H1 (cell line): ENCODE measurements at regions not wholly inside any gene's neighbourhood (a gene's known extent, or its start where the extent isn't known, plus 50 kb on each side); places are given as distances from the start of the nearest gene placed in this dataset.

Experiments
- CTCF ChIA-PET: fragments of 300-600 bp; sonication (Branson Sonifier 250); formaldehyde crosslinking; loops from one replicate; lab custom pipeline; 2021; ENCODE audit not compliant: partially characterized antibody; lab: Charles Lee
- POLR2A ChIA-PET: fragments of 300-600 bp; sonication (Branson Sonifier 250); formaldehyde crosslinking; loops from one replicate; lab custom pipeline; 2021; ENCODE audit warnings: inconsistent platforms; ENCODE audit not compliant: partially characterized antibody; lab: Charles Lee
- DNase-seq, 2 experiments: peaks; one replicate each; pipeline versions ENCODE4 v3.0.0 to v3.0.0-alpha.2; 2010 to 2022; ENCODE audit warnings: low spot score in 2 of 2, low read depth in 1 of 2, mixed read lengths in 1 of 2
- FAIRE-seq: peaks from 2 replicates; lab custom pipeline; 2011; peaks lifted over from hg19 to GRCh38; lab: Jason Lieb, UNC
- H2AFZ ChIP-seq: 2 replicates; pipeline ENCODE4 v1.8.1; 2012; ENCODE audit warnings: low read length, inconsistent platforms
- H2AK5ac ChIP-seq: 2 replicates; pipeline ENCODE4 v1.6.1; 2013; ENCODE audit warnings: low read depth, low read length
- H2BK120ac ChIP-seq: replicated peaks from 2 replicates; pipeline ENCODE3; 2013; ENCODE audit warnings: low read depth, low read length, inconsistent platforms
- H2BK12ac ChIP-seq: 2 replicates; pipeline ENCODE4 v1.6.1; 2013; ENCODE audit warnings: low read depth, low read length
- H2BK15ac ChIP-seq: 2 replicates; pipeline ENCODE4 v1.6.1; 2013; ENCODE audit warnings: low read length
- H2BK20ac ChIP-seq: 2 replicates; pipeline ENCODE4 v1.6.1; 2013; ENCODE audit warnings: low read length
- H2BK5ac ChIP-seq: 2 replicates; pipeline ENCODE4 v1.6.1; 2013; ENCODE audit warnings: low read depth, low read length
- H3K14ac ChIP-seq: 2 replicates; pipeline ENCODE4 v1.6.1; 2013; ENCODE audit warnings: inconsistent platforms; ENCODE audit not compliant: insufficient read length
- H3K18ac ChIP-seq: 2 replicates; pipeline ENCODE4 v1.6.1; 2013; ENCODE audit warnings: low read length; ENCODE audit errors: extremely low read depth
- H3K23ac ChIP-seq: 2 replicates; pipeline ENCODE4 v1.6.1; 2013; ENCODE audit warnings: inconsistent platforms; ENCODE audit not compliant: insufficient read length
- H3K23me2 ChIP-seq: 2 replicates; pipeline ENCODE4 v1.6.1; 2013; ENCODE audit warnings: low read depth, low read length
- H3K27ac ChIP-seq: 2 replicates; pipeline ENCODE4 v1.6.1; 2011; ENCODE audit warnings: low read depth, low read length, inconsistent platforms
- H3K27me3 ChIP-seq, 4 experiments: replicated peaks in 1 of 4; 1 replicate in 1 of 4; 2 replicates in 3 of 4; pipeline versions ENCODE4 v1.6.1 to v1.8.1; 2011 to 2013; ENCODE audit warnings: low read length in 3 of 4, mild to moderate bottlenecking in 3 of 4, inconsistent platforms in 2 of 4, mixed read lengths in 2 of 4, moderate library complexity in 1 of 4; ENCODE audit not compliant: control insufficient read depth in 3 of 4, insufficient read depth in 3 of 4; ENCODE audit errors: extremely low read depth in 1 of 4
- H3K36me3 ChIP-seq, 4 experiments: 2 replicates each; pipeline versions ENCODE4 v1.6.1 to v1.8.1; 2011 to 2013; ENCODE audit warnings: mild to moderate bottlenecking in 4 of 4, low read length in 3 of 4, moderate library complexity in 2 of 4, control low read depth in 1 of 4, inconsistent platforms in 1 of 4; ENCODE audit not compliant: insufficient read depth in 4 of 4, control insufficient read depth in 2 of 4
- H3K4ac ChIP-seq: replicated peaks from 2 replicates; pipeline ENCODE3; 2013; ENCODE audit warnings: low read length, low read depth, mixed read lengths, inconsistent platforms; ENCODE audit not compliant: insufficient read length
- H3K4me1 ChIP-seq, 4 experiments: replicated peaks in 1 of 4; 1 replicate in 1 of 4; 2 replicates in 3 of 4; pipeline versions ENCODE4 v1.6.1 to v1.8.1; 2011 to 2013; ENCODE audit warnings: low read length in 3 of 4, inconsistent platforms in 2 of 4, mixed read lengths in 1 of 4; ENCODE audit not compliant: insufficient read depth in 4 of 4, control insufficient read depth in 3 of 4
- H3K4me2 ChIP-seq, 2 experiments: 2 replicates each; pipeline versions ENCODE4 v1.6.1 to v1.8.1; 2011 to 2013; ENCODE audit warnings: low read depth in 2 of 2, low read length in 2 of 2, control low read depth in 1 of 2, inconsistent platforms in 1 of 2, mild to moderate bottlenecking in 1 of 2; ENCODE audit not compliant: insufficient read depth in 1 of 2
- H3K4me3 ChIP-seq, 4 experiments: fragments of 200-600, 300-600 bp in 1 of 4; sonication (generic), shearing (Covaris generic), sonication (Bioruptor Twin) in 1 of 4; 2 replicates each; pipeline versions ENCODE4 v1.5.1 to v1.8.1; 2011 to 2016; ENCODE audit warnings: low read length in 4 of 4, low read depth in 3 of 4, control low read depth in 2 of 4, inconsistent platforms in 2 of 4, mild to moderate bottlenecking in 2 of 4, mixed read lengths in 1 of 4, moderate library complexity in 1 of 4; ENCODE audit not compliant: insufficient read depth in 2 of 4; ENCODE audit errors: extremely low read depth in 1 of 4
- H3K56ac ChIP-seq: replicated peaks from 2 replicates; pipeline ENCODE3; 2013; ENCODE audit warnings: low read depth, mild to moderate bottlenecking, mixed read lengths, low read length, inconsistent platforms; ENCODE audit not compliant: insufficient read length
- H3K79me1 ChIP-seq: 2 replicates; pipeline ENCODE4 v1.6.1; 2013; ENCODE audit warnings: low read depth, low read length, control low read depth
- H3K79me2 ChIP-seq, 2 experiments: 2 replicates each; pipeline versions ENCODE4 v1.6.1 to v1.8.1; 2012 to 2013; ENCODE audit warnings: low read length in 2 of 2, mild to moderate bottlenecking in 2 of 2, inconsistent platforms in 1 of 2; ENCODE audit not compliant: insufficient read depth in 2 of 2, control insufficient read depth in 1 of 2
- H3K9ac ChIP-seq, 4 experiments: replicated peaks in 1 of 4; 1 replicate in 1 of 4; 2 replicates in 3 of 4; pipeline versions ENCODE4 v1.6.1 to v1.8.1; 2011 to 2013; ENCODE audit warnings: low read depth in 3 of 4, low read length in 3 of 4, control low read depth in 2 of 4, mild to moderate bottlenecking in 2 of 4, moderate library complexity in 2 of 4, inconsistent platforms in 1 of 4; ENCODE audit errors: extremely low read depth in 1 of 4
- H3K9me3 ChIP-seq, 2 experiments: 2 replicates each; pipeline versions ENCODE4 v1.6.1 to v1.8.1; 2012 to 2013; ENCODE audit warnings: mild to moderate bottlenecking in 2 of 2, moderate library complexity in 2 of 2, control low read depth in 1 of 2, inconsistent platforms in 1 of 2, low read depth in 1 of 2, low read length in 1 of 2, mixed read lengths in 1 of 2; ENCODE audit not compliant: insufficient read depth in 2 of 2
- H4K20me1 ChIP-seq, 2 experiments: replicated peaks in 1 of 2; 2 replicates each; pipeline versions ENCODE3 to v1.8.1; 2011 to 2013; ENCODE audit warnings: inconsistent platforms in 2 of 2, low read length in 2 of 2, mild to moderate bottlenecking in 1 of 2; ENCODE audit not compliant: insufficient read depth in 2 of 2, control insufficient read depth in 1 of 2
- H4K5ac ChIP-seq: 2 replicates; pipeline ENCODE4 v1.6.1; 2013; ENCODE audit warnings: low read length, low read depth, mixed read lengths, inconsistent platforms; ENCODE audit not compliant: insufficient read length
- H4K8ac ChIP-seq: 2 replicates; pipeline ENCODE4 v1.8.0; 2013; ENCODE audit warnings: mild to moderate bottlenecking, moderate library complexity, low read length, inconsistent platforms; ENCODE audit not compliant: insufficient read depth; ENCODE audit errors: extremely low read depth
- H4K91ac ChIP-seq: replicated peaks from 2 replicates; pipeline ENCODE3; 2013; ENCODE audit warnings: low read length, mixed read lengths, inconsistent platforms; ENCODE audit not compliant: insufficient read length
- CHD1 ChIP-seq: IDR thresholded peaks from 2 replicates; pipeline ENCODE4 v1.6.1; 2012; ENCODE audit warnings: low read depth, low read length, improper control_type of control experiment
- EP300 ChIP-seq, 2 experiments: IDR thresholded peaks; 1 replicate in 1 of 2; 2 replicates in 1 of 2; pipeline ENCODE4 v1.6.1; 2011 to 2012; ENCODE audit warnings: low read depth in 2 of 2, low read length in 2 of 2, mild to moderate bottlenecking in 2 of 2, borderline replicate concordance in 1 of 2, inconsistent platforms in 1 of 2, moderate library complexity in 1 of 2
- EZH2 ChIP-seq: fragments of 200-600 bp; sonication (generic); IDR thresholded peaks from 2 replicates; pipeline ENCODE4 v1.7.1; 2012; ENCODE audit warnings: low read depth, mild to moderate bottlenecking, moderate library complexity, low read length, inconsistent platforms; ENCODE audit not compliant: severe bottlenecking
- HDAC6 ChIP-seq: IDR thresholded peaks from one replicate; pipeline ENCODE4 v1.7.1; 2012; ENCODE audit warnings: low read depth, mild to moderate bottlenecking, inconsistent platforms, low read length, moderate library complexity
- KDM4A ChIP-seq: IDR thresholded peaks from one replicate; pipeline ENCODE4 v1.7.1; 2012; ENCODE audit warnings: low read depth, mild to moderate bottlenecking, moderate library complexity, low read length, inconsistent platforms; ENCODE audit not compliant: severe bottlenecking
- MAFK ChIP-seq: IDR thresholded peaks from 2 replicates; pipeline ENCODE4 v1.6.1; 2012; ENCODE audit warnings: low read depth, mild to moderate bottlenecking, improper control_type of control experiment, low read length
- POLR2A ChIP-seq, 2 experiments: IDR thresholded peaks; 1 replicate in 1 of 2; 2 replicates in 1 of 2; pipeline ENCODE4 v1.6.1; 2011; ENCODE audit warnings: low read depth in 2 of 2, low read length in 2 of 2, mild to moderate bottlenecking in 2 of 2; ENCODE audit errors: control extremely low read depth in 1 of 2
- RBBP5 ChIP-seq: IDR thresholded peaks from 2 replicates; pipeline ENCODE4 v1.7.1; 2012; ENCODE audit warnings: low read depth, mild to moderate bottlenecking, inconsistent platforms, low read length, moderate library complexity, borderline replicate concordance
- SAP30 ChIP-seq: fragments of 300-600 bp; sonication (generic); IDR thresholded peaks from 2 replicates; pipeline ENCODE4 v1.7.1; 2012; ENCODE audit warnings: low read length, moderate library complexity, mild to moderate bottlenecking, inconsistent platforms; ENCODE audit not compliant: insufficient read depth, insufficient replicate concordance
- TAF7 ChIP-seq: optimal IDR thresholded peaks from 2 replicates; pipeline ENCODE3; 2011; ENCODE audit warnings: low read depth, mild to moderate bottlenecking, inconsistent platforms, low read length, moderate library complexity, borderline replicate concordance
- USF2 ChIP-seq: IDR thresholded peaks from 2 replicates; pipeline ENCODE4 v1.6.1; 2011; ENCODE audit warnings: low read length, improper control_type of control experiment
- WGBS, 2 experiments: shearing (Covaris generic) in 1 of 2; methylation state at CpG; one replicate each; pipeline versions ENCODE4 v1.1.6 to v1.1.7; 2013 to 2015; ENCODE audit warnings: low lambda C conversion rate in 2 of 2, mixed read lengths in 2 of 2, inconsistent platforms in 1 of 2, low coverage in 1 of 2, missing lambda C conversion rate in 1 of 2; ENCODE audit not compliant: insufficient replicate concordance in 2 of 2, insufficient coverage in 1 of 2, insufficient read length in 1 of 2; ENCODE audit errors: extremely low coverage in 1 of 2, missing lambda C conversion rate in 1 of 2; 5-methylcytosine and 5-hydroxymethylcytosine counted together

GRCh38 chr6:51107769-51108203 is 289.1 kb downstream of the TFAP2B start:
- H3K4me1 ChIP-seq = no peaks in the 10 kb centered on the region
- DNase-seq (no peak), FAIRE-seq (no peak)
- TF ChIP-seq RBBP5 (no peak), EZH2 (no peak), HDAC6 (no peak), EP300 (IDR thresholded peaks at IDR 0.05; ENCODE audit: borderline replicate concordance in 1 of 2, low read depth in 2 of 2, low read length in 2 of 2) (no peak), USF2 (no peak), POLR2A (IDR thresholded peaks at IDR 0.05; ENCODE audit: control extremely low read depth in 1 of 2, low read depth in 2 of 2, low read length in 2 of 2) (no peak), KDM4A (no peak), SAP30 (no peak), MAFK (no peak), TAF7 (no peak), CHD1 (no peak)
- no peaks in the 10 kb centered on the region for H4K20me1 ChIP-seq
- no peak overlapping the region for H3K27ac ChIP-seq
- no peak overlapping the region for H3K14ac ChIP-seq
- no peaks in the 10 kb centered on the region for H3K36me3 ChIP-seq
- no peak overlapping the region for H3K9ac ChIP-seq
- H4K5ac ChIP-seq = no peak overlapping the region
- no peaks in the 10 kb centered on the region; the same call in 1 of the 2 replicates for H3K23me2 ChIP-seq
- WGBS, 2 experiments = 91% methylated on average over 2 of the region's 2 CpGs; no CpG with 5 or more reads in 1 of the 2 experiments
- POLR2A ChIA-PET = no interaction called here
- H2BK15ac ChIP-seq = no peak overlapping the region
- no peak overlapping the region for H3K18ac ChIP-seq
- H2BK20ac ChIP-seq = no peak overlapping the region
- no peak overlapping the region for H4K8ac ChIP-seq
- no peak overlapping the region for H2AFZ ChIP-seq
- no peak overlapping the region for H2BK120ac ChIP-seq
- H3K4me3 ChIP-seq = no peak overlapping the region
- H4K91ac ChIP-seq = no peak overlapping the region
- CTCF ChIA-PET = no interaction called here
- no peak overlapping the region for H3K4me2 ChIP-seq
- H3K27me3 ChIP-seq = no peaks in the 10 kb centered on the region
- H2BK12ac ChIP-seq = no peak overlapping the region
- H2AK5ac ChIP-seq = no peak overlapping the region
- no peak overlapping the region for H3K23ac ChIP-seq
- H3K79me2 ChIP-seq = no peaks in the 10 kb centered on the region
- no peak overlapping the region for H3K4ac ChIP-seq
- no peaks in the 10 kb centered on the region for H3K9me3 ChIP-seq
- H3K79me1 ChIP-seq = no peaks in the 10 kb centered on the region
- no peak overlapping the region for H2BK5ac ChIP-seq
- H3K56ac ChIP-seq = no peak overlapping the region
